DND-41 (cell line): ENCODE measurements at regions not wholly inside any gene's neighbourhood (a gene's known extent, or its start where the extent isn't known, plus 50 kb on each side); places are given as distances from the start of the nearest gene placed in this dataset.

ENCODE experiments used
- ATAC-seq: fragments of 200-7000 bp; cut with Tn5 transposase; 3 replicates; pipeline ENCODE4 v1.9.1; 2021; ENCODE audit warnings: low read depth; ENCODE audit not compliant: insufficient read depth
- DNase-seq: peaks from one replicate; pipeline ENCODE4 v3.0.0-alpha.2; 2020
- H2AFZ ChIP-seq: 2 replicates; pipeline ENCODE4 v1.6.0; 2012; ENCODE audit warnings: low read depth, low read length
- H3K27ac ChIP-seq: 2 replicates; pipeline ENCODE4 v1.5.1; 2012; ENCODE audit warnings: low read length, inconsistent platforms
- H3K27me3 ChIP-seq: fragments of 200-600 bp; sonication (generic); 2 replicates; pipeline ENCODE4 v1.6.0; 2012; ENCODE audit warnings: low read length, mild to moderate bottlenecking, inconsistent platforms; ENCODE audit not compliant: insufficient read depth, poor library complexity
- H3K36me3 ChIP-seq: 2 replicates; pipeline ENCODE4 v1.5.1; 2012; ENCODE audit warnings: low read length, inconsistent platforms; ENCODE audit not compliant: insufficient read depth
- H3K4me1 ChIP-seq: 2 replicates; pipeline ENCODE4 v1.5.1; 2012; ENCODE audit warnings: mild to moderate bottlenecking, low read length; ENCODE audit not compliant: insufficient read depth
- H3K4me2 ChIP-seq: 2 replicates; pipeline ENCODE4 v1.6.0; 2012; ENCODE audit warnings: mild to moderate bottlenecking, moderate library complexity, low read length, inconsistent platforms; ENCODE audit not compliant: insufficient read depth
- H3K4me3 ChIP-seq, 2 experiments: fragments of 200-600 bp in 1 of 2; shearing (Covaris generic) in 1 of 2; 2 replicates each; pipeline ENCODE4 v1.5.1; 2012 to 2016; ENCODE audit warnings: inconsistent platforms in 2 of 2, low read length in 2 of 2, mild to moderate bottlenecking in 2 of 2, low read depth in 1 of 2, moderate library complexity in 1 of 2
- H3K79me2 ChIP-seq: 2 replicates; pipeline ENCODE4 v1.6.0; 2012; ENCODE audit warnings: low read length, inconsistent platforms; ENCODE audit not compliant: insufficient read depth
- H3K9ac ChIP-seq: 2 replicates; pipeline ENCODE4 v1.6.0; 2012; ENCODE audit warnings: low read depth, mild to moderate bottlenecking, inconsistent platforms, low read length, moderate library complexity
- H3K9me3 ChIP-seq: 2 replicates; pipeline ENCODE4 v1.5.1; 2012; ENCODE audit warnings: low read length, moderate library complexity, mild to moderate bottlenecking, inconsistent platforms; ENCODE audit not compliant: insufficient read depth, severe bottlenecking
- H4K20me1 ChIP-seq: 2 replicates; pipeline ENCODE4 v1.6.0; 2012; ENCODE audit warnings: low read length; ENCODE audit not compliant: insufficient read depth
- CTCF ChIP-seq: IDR thresholded peaks from 2 replicates; pipeline ENCODE4 v1.5.1; 2012; ENCODE audit warnings: borderline replicate concordance, low read length, moderate library complexity, mild to moderate bottlenecking; ENCODE audit not compliant: poor library complexity, severe bottlenecking; ENCODE audit errors: extremely low read depth
- EZH2 ChIP-seq: IDR thresholded peaks from 3 replicates; pipeline ENCODE4 v1.6.1; 2012; ENCODE audit warnings: borderline replicate concordance, low read depth, mild to moderate bottlenecking, moderate library complexity, low read length, inconsistent platforms; ENCODE audit not compliant: severe bottlenecking

- H4K20me1 ChIP-seq = no peaks in the 10 kb centered on the region
- H3K4me3 ChIP-seq = no peak overlapping the region
- no peaks in the 10 kb centered on the region for H3K4me1 ChIP-seq
- H3K27me3 ChIP-seq = no peaks in the 10 kb centered on the region
- DNase-seq (no peak), ATAC-seq (no peak)
- no peaks in the 10 kb centered on the region for H3K36me3 ChIP-seq
- TF ChIP-seq CTCF (no peak), EZH2 (no peak)
- H3K9me3 ChIP-seq = no peaks in the 10 kb centered on the region
- no peak overlapping the region for H3K4me2 ChIP-seq
- H2AFZ ChIP-seq = no peak overlapping the region
- H3K9ac ChIP-seq = no peak overlapping the region
- H3K27ac ChIP-seq = no peak overlapping the region
- no peaks in the 10 kb centered on the region for H3K79me2 ChIP-seq
Measured at GRCh38 chr4:189060104-189060503, 880.6 kb upstream of the FRG1 start.

GRCh38 chr4:189062047-189062820 lies 878.4 kb upstream of the FRG1 start:
- no peaks in the 10 kb centered on the region for H3K4me1 ChIP-seq
- TF ChIP-seq EZH2 (no peak), CTCF (no peak)
- H3K36me3 ChIP-seq = no peaks in the 10 kb centered on the region
- no peak for DNase-seq
- H3K9me3 ChIP-seq = no peaks in the 10 kb centered on the region
- no peak overlapping the region for H3K9ac ChIP-seq
- ATAC-seq = no peak
- H4K20me1 ChIP-seq = no peaks in the 10 kb centered on the region
- no peak overlapping the region for H3K27ac ChIP-seq
- no peaks in the 10 kb centered on the region for H3K79me2 ChIP-seq
- no peak overlapping the region for H3K4me3 ChIP-seq
- H2AFZ ChIP-seq = no peak overlapping the region
- no peak overlapping the region for H3K4me2 ChIP-seq
- H3K27me3 ChIP-seq = no peaks in the 10 kb centered on the region

GRCh38 chr4:189069772-189070171 lies 870.9 kb upstream of the FRG1 start:
- no peak overlapping the region for H3K9ac ChIP-seq
- H3K27ac ChIP-seq = no peak overlapping the region
- TF ChIP-seq EZH2 (no peak), CTCF (no peak)
- H3K4me3 ChIP-seq = no peak overlapping the region
- DNase-seq (no peak), ATAC-seq (no peak)
- H4K20me1 ChIP-seq = no peaks in the 10 kb centered on the region
- no peaks in the 10 kb centered on the region for H3K36me3 ChIP-seq
- H3K4me1 ChIP-seq = no peaks in the 10 kb centered on the region
- H2AFZ ChIP-seq = no peak overlapping the region
- no peak overlapping the region for H3K4me2 ChIP-seq
- H3K9me3 ChIP-seq = no peaks in the 10 kb centered on the region
- no peaks in the 10 kb centered on the region for H3K79me2 ChIP-seq
- no peaks in the 10 kb centered on the region for H3K27me3 ChIP-seq

- DNase-seq (no peak), ATAC-seq (no peak)
- Histone ChIP-seq H3K4me2 (no peak overlapping the region), H4K20me1 (no peaks in the 10 kb centered on the region), H3K27ac (no peak overlapping the region), H3K9ac (no peak overlapping the region), H3K27me3 (no peaks in the 10 kb centered on the region), H2AFZ (no peak overlapping the region), H3K36me3 (no peaks in the 10 kb centered on the region), H3K4me3 (no peak overlapping the region), H3K79me2 (no peaks in the 10 kb centered on the region), H3K4me1 (no peaks in the 10 kb centered on the region), H3K9me3 (no peaks in the 10 kb centered on the region)
- TF ChIP-seq EZH2 (no peak), CTCF (no peak)
Measured at GRCh38 chr4:189071241-189071640, 869.4 kb upstream of the FRG1 start.
